Esophagus squamous epithelium (tissue), 5 donors: ENCODE measurements at regions not wholly inside any gene's neighbourhood (a gene's known extent, or its start where the extent isn't known, plus 50 kb on each side); places are given as distances from the start of the nearest gene placed in this dataset.
"Not testable (repeated sequence)": the region's sequence is repeated elsewhere in the genome, so short reads cannot be mapped to it uniquely, and the experiment has no call there.

Experiments
- DNase-seq: peaks from one replicate; lab custom pipeline; 2025; lab: John Stamatoyannopoulos, UW
- H3K27ac ChIP-seq, 4 donors: fragments of 200-600 bp; sonication (generic); one replicate each; pipeline ENCODE4 v1.5.1; 2016 to 2019; ENCODE audit warnings: mild to moderate bottlenecking in 1 of 4
- H3K27me3 ChIP-seq, 4 donors: fragments of 200-600 bp; sonication (generic); 1 replicate in 3 of 4; 2 replicates in 1 of 4; pipeline versions ENCODE4 v1.5.1 to v1.6.0; 2017 to 2021; ENCODE audit warnings: antibody characterized with exemption in 1 of 4
- H3K36me3 ChIP-seq, 3 donors: fragments of 200-600 bp; sonication (generic); one replicate each; pipeline ENCODE4 v1.5.1; 2016 to 2019
- H3K4me1 ChIP-seq, 3 donors: fragments of 200-600 bp; sonication (generic); one replicate each; pipeline ENCODE4 v1.5.1; 2017 to 2019
- H3K4me3 ChIP-seq, 4 donors: fragments of 200-600 bp; sonication (generic); 1 replicate in 3 of 4; 2 replicates in 1 of 4; pipeline ENCODE4 v1.5.1; 2016 to 2019; ENCODE audit warnings: mild to moderate bottlenecking in 2 of 4, moderate library complexity in 1 of 4
- H3K9me3 ChIP-seq, 3 donors: fragments of 200-600 bp; sonication (generic); one replicate each; pipeline ENCODE4 v1.5.1; 2016 to 2019
- POLR2A ChIP-seq, 4 donors: fragments of 450-650 bp; IDR thresholded peaks; one replicate each; pipeline ENCODE4 v1.6.1; 2017; ENCODE audit warnings: antibody characterized with exemption in 4 of 4, mild to moderate bottlenecking in 4 of 4, moderate library complexity in 3 of 4
- WGBS, 2 donors: methylation state at CpG; one replicate each; pipeline ENCODE4 v1.1.5; 2018; 5-methylcytosine and 5-hydroxymethylcytosine counted together
- intact Hi-C: fragments of 100-400 bp; cut with DNase I; formaldehyde crosslinking; loops from one replicate; pipeline ENCODE4 v1.15.0; 2022
- TF ChIP-seq, protein P1 (sequence below), 6 experiments: fragments of 450-650 bp in 4 of 6; fragments of 200-600 bp in 2 of 6; sonication (generic) in 2 of 6; IDR thresholded peaks; one replicate each; pipeline ENCODE4 v1.5.1; 2016 to 2019; ENCODE audit warnings: antibody characterized with exemption in 6 of 6, mild to moderate bottlenecking in 4 of 6, moderate library complexity in 4 of 6
- donor health status: DM: yes; HTN: yes; CAD: no.

DNA sequence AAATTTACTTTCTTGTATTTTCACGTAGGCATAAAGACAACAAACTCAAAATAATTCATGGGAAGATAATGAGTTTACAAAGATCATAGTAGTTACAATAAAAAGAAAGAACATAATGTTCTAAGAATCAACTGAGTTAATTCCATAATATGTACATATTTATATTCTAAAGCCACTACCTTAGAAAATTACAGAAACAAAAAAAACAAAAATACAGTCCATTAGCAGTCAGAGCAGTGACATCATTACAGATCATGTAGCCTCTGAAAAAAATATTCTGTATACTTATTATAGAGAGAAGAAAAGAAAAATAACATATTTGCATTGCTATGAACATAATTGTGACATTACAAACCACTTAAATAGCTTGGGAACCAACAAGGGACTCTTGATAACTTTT lies 360.1 kb upstream of the RGS18 start:
- 41 to 48% methylated on average over 1 of the region's 1 CpG for WGBS, 2 donors

DNA sequence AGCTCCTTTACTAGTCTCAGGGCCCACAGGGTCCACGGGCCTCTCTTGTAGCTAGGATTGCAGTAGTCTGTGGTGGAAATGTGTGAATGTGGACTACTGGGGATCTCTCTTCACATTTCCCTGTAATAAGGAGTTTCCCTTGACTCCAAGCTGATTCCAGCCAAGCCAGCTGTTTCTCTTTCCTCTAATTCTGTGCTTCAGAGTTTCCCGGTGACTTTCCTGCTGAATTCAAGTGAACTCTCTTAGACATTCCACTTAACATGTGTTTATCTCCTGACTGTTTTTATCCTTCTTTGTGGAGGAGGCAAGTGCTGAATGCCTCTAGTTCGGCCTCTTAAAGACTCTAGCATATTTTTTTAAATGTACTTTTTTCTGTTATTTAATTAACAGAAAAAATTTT lies 354.0 kb upstream of the RGS18 start:
- Histone ChIP-seq H3K4me3 (no peak overlapping the region), H3K27me3 (no peaks in the 10 kb centered on the region), H3K4me1 (no peaks in the 10 kb centered on the region), H3K36me3 (no peaks in the 10 kb centered on the region), H3K27ac (no peak overlapping the region), H3K9me3 (no peaks in the 10 kb centered on the region)
- intact Hi-C loops: no loop called here
- DNase-seq: no peak
- TF ChIP-seq, protein P1, sequence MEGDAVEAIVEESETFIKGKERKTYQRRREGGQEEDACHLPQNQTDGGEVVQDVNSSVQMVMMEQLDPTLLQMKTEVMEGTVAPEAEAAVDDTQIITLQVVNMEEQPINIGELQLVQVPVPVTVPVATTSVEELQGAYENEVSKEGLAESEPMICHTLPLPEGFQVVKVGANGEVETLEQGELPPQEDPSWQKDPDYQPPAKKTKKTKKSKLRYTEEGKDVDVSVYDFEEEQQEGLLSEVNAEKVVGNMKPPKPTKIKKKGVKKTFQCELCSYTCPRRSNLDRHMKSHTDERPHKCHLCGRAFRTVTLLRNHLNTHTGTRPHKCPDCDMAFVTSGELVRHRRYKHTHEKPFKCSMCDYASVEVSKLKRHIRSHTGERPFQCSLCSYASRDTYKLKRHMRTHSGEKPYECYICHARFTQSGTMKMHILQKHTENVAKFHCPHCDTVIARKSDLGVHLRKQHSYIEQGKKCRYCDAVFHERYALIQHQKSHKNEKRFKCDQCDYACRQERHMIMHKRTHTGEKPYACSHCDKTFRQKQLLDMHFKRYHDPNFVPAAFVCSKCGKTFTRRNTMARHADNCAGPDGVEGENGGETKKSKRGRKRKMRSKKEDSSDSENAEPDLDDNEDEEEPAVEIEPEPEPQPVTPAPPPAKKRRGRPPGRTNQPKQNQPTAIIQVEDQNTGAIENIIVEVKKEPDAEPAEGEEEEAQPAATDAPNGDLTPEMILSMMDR (IDR thresholded peaks at IDR 0.05): no peak
- TF ChIP-seq POLR2A (IDR thresholded peaks at IDR 0.05): no peak
- WGBS, 2 donors: 48 to 53% methylated on average over 3 of the region's 3 CpGs

More for the DNA sequence above, 360.1 kb upstream of the RGS18 start:
- Histone ChIP-seq H3K27me3 (no peaks in the 10 kb centered on the region), H3K4me3 (no peak overlapping the region), H3K4me1 (no peaks in the 10 kb centered on the region), H3K9me3 (no peaks in the 10 kb centered on the region), H3K27ac (no peak overlapping the region), H3K36me3 (no peaks in the 10 kb centered on the region)
- no peak for DNase-seq
- TF ChIP-seq POLR2A (IDR thresholded peaks at IDR 0.05): no peak
- TF ChIP-seq, protein P1 (IDR thresholded peaks at IDR 0.05): no peak
- intact Hi-C loops: no loop called here

DNA sequence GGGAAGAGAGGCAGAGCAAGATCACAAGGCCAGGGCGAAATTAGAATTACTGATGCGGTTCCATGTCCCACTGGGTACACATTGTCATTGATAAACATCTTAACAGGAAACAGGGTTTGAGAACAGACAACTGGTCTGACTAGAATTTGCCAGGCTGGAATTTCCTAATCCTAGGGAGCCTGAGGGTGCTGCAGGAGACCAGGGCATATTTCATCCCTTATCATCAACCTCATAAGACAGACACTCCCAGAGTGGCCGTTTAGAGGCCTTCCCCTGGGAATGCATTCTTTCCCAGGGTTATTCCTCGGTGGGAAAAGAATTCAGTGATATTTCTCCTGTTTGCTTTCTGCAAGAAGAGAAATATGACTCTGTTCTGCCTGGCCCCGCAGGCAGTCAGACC lies 344.7 kb upstream of the RGS18 start:
- WGBS, 2 donors: 74 to 80% methylated on average over 4 to 5 of the region's 5 CpGs
- DNase-seq, H3K27me3 ChIP-seq, H3K36me3 ChIP-seq, H3K9me3 ChIP-seq, H3K4me3 ChIP-seq, H3K4me1 ChIP-seq, H3K27ac ChIP-seq, intact Hi-C loops: not testable (repeated sequence)

DNA sequence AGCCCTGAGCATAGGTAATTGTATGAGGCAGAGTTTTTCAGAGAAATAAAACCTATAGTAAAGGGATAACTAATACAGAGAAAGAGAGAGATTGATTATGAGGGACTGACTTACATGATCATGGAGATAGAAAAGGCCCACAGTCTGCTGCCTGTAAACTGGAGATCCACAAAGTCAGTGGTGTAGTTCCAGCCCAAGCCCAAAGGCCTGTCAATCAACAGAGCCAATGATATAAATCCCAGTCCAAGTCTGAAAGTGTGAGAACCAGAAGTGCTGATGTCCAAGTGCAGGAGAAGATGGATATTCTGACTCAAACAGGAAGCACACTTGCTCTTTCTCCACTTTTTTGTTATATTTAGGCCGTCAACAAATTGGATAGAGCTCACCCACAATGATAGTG lies 340.1 kb upstream of the RGS18 start:
- Histone ChIP-seq H3K27me3 (no peaks in the 10 kb centered on the region), H3K4me3 (no peak overlapping the region), H3K4me1 (no peaks in the 10 kb centered on the region), H3K36me3 (no peaks in the 10 kb centered on the region), H3K27ac (no peak overlapping the region), H3K9me3 (peaks cover 0 to 7% (median 0%) of the 10 kb centered on the region in 3 donors)
- DNase-seq: no peak
- 63 to 74% methylated on average over 1 of the region's 1 CpG for WGBS, 2 donors
- intact Hi-C loops: no loop called here
- TF ChIP-seq, protein P1 (IDR thresholded peaks at IDR 0.05): no peak
- TF ChIP-seq POLR2A (IDR thresholded peaks at IDR 0.05): no peak

DNA sequence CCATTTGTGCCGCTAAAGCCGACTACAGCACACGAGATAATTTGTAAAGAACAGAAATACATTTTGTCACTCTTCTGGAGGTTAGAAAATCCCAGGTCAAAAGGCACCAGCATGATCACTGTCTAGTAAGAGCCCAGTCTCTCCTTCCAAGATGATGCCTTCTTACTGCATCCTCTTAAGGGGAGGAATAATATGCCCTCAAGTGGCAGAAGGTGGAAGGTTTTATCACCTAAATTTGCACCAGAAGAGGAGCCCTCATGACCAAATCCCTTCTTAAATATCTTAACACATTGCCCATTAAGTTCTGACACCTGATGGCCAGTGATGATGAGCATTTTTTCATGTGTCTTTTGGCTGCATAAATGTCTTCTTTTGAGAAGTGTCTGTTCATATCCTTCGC lies 326.7 kb upstream of the RGS18 start:
- 59 to 72% methylated on average over 4 of the region's 4 CpGs for WGBS, 2 donors
- no peak for TF ChIP-seq POLR2A (IDR thresholded peaks at IDR 0.05)
- TF ChIP-seq, protein P1 (IDR thresholded peaks at IDR 0.05): no peak

DNA sequence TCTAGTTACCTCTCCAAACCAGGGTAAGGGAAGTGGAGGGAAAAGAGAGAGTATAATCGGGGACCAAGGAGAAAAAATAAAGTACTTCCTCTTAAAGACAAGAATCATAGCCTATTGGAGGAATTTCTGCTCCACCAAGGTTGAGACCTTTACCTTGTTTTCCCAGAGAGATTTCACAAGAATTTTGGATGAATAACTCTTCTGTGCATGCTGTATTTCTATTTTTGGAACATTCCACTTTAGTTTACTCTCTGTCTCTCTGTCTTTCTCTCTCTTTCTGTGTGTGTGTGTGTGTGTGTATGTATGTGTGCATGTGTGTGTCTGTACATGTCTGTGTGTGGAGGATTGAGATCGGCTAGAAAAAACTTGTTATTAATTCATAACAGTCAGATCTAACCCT lies 318.4 kb upstream of the RGS18 start:
- TF ChIP-seq, protein P1 (IDR thresholded peaks at IDR 0.05): no peak
- no peak for TF ChIP-seq POLR2A (IDR thresholded peaks at IDR 0.05)
- no peaks in the 10 kb centered on the region for H3K36me3 ChIP-seq

More for the DNA sequence above, 326.7 kb upstream of the RGS18 start:
- no peaks in the 10 kb centered on the region for H3K27me3 ChIP-seq
- no peaks in the 10 kb centered on the region for H3K9me3 ChIP-seq
- no peaks in the 10 kb centered on the region for H3K36me3 ChIP-seq
- no peak for DNase-seq
- intact Hi-C loops: no loop called here
- no peak overlapping the region for H3K4me3 ChIP-seq
- H3K4me1 ChIP-seq: no peaks in the 10 kb centered on the region
- no peak overlapping the region for H3K27ac ChIP-seq

More for the DNA sequence above, 318.4 kb upstream of the RGS18 start:
- H3K4me1 ChIP-seq: no peaks in the 10 kb centered on the region
- H3K4me3 ChIP-seq: no peak overlapping the region
- no peak overlapping the region for H3K27ac ChIP-seq
- intact Hi-C loops: no loop called here
- WGBS, 2 donors: 55 to 58% methylated on average over 2 of the region's 2 CpGs
- H3K9me3 ChIP-seq: no peaks in the 10 kb centered on the region
- H3K27me3 ChIP-seq: no peaks in the 10 kb centered on the region
- DNase-seq: no peak
